ENCODE measurements at regions not wholly inside any gene's neighbourhood (a gene's known extent, or its start where the extent isn't known, plus 50 kb on each side); places are given as distances from the start of the nearest gene placed in this dataset.

DNA sequence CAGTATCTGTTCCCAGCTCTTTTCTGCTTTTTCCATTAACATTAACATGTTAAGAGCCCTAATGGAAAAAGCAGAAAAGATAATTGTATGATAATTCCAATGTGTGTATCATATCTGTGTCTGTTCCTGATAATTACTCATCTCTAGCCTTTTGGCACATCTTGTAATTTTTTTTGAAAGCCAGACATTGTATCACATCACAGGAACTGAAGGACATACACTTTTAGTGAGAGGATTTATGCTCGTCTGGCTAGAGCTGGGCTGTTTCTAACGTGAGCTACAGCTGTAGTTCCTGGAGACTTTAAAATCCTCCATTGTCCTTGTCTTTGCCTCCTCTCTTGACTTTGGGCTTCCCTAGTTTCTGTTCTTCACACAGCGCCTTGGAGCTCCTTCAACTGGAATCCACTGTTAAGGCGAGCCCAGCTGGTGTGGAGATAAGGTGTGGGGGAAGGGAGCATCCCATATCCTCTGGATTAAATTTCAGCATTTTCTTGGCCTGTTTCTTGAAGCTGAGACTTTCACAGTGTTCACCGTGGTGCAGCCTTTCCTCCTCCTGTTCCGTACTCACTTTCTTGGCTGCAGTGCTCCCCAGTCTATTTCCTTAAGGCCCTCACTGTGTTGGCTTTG lies 211.5 kb downstream of the GALR1 start:
- Mint-ChIP-seq H3K4me1 (no peaks in the 10 kb centered on the region), H3K36me3 (no peaks in the 10 kb centered on the region), H3K4me3 (no peak overlapping the region), H3K9me3 (no peaks in the 10 kb centered on the region), H3K27me3 (peaks cover 12% of the 10 kb centered on the region), H3K27ac (no peak overlapping the region)

GRCh38 chr18:77464917-77465316 lies 215.3 kb downstream of the GALR1 start:
- no peaks in the 10 kb centered on the region for H3K36me3 Mint-ChIP-seq
- no peak overlapping the region for H3K27ac Mint-ChIP-seq
- H3K4me1 Mint-ChIP-seq = no peaks in the 10 kb centered on the region
- no peak overlapping the region for H3K4me3 Mint-ChIP-seq
- no peaks in the 10 kb centered on the region for H3K9me3 Mint-ChIP-seq
- peaks cover 19% of the 10 kb centered on the region for H3K27me3 Mint-ChIP-seq

- Mint-ChIP-seq H3K36me3 (no peaks in the 10 kb centered on the region), H3K9me3 (no peaks in the 10 kb centered on the region), H3K4me1 (no peaks in the 10 kb centered on the region), H3K27me3 (peaks cover 22% of the 10 kb centered on the region), H3K4me3 (no peak overlapping the region), H3K27ac (peak overlapping the region; percentile 19)
These were observed 217.2 kb downstream of the GALR1 start for GRCh38 chr18:77466890-77467289.

DNA sequence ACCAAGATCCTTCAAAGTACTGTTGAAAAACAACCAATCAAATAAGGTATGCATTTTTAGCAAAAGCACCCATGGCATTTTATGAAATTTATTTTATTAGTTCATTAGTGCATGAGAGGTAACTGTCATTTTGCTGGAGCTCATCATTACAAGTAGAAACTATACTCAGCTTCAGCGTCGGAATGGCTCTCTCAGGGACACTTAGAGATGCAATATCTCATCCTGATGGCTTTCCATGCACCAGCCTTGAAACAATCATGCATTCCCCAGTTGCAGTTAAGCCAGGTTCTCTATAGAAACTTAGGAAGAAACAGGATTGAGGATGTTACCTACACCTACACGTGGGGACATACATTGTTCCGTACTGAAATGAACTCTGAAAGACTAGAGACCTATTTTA lies 219.5 kb downstream of the GALR1 start:
- Mint-ChIP-seq H3K36me3 (no peaks in the 10 kb centered on the region), H3K4me1 (no peaks in the 10 kb centered on the region), H3K27me3 (peaks cover 23% of the 10 kb centered on the region), H3K27ac (no peak overlapping the region), H3K4me3 (no peak overlapping the region), H3K9me3 (no peaks in the 10 kb centered on the region)

GRCh38 chr18:77470569-77471413 lies 221.1 kb downstream of the GALR1 start:
- H3K27me3 Mint-ChIP-seq = peaks cover 20% of the 10 kb centered on the region
- H3K4me3 Mint-ChIP-seq = no peak overlapping the region
- no peaks in the 10 kb centered on the region for H3K4me1 Mint-ChIP-seq
- H3K9me3 Mint-ChIP-seq = no peaks in the 10 kb centered on the region
- H3K36me3 Mint-ChIP-seq = no peaks in the 10 kb centered on the region
- no peak overlapping the region for H3K27ac Mint-ChIP-seq

- Mint-ChIP-seq H3K36me3 (no peaks in the 10 kb centered on the region), H3K27ac (no peak overlapping the region), H3K9me3 (no peaks in the 10 kb centered on the region), H3K4me1 (no peaks in the 10 kb centered on the region), H3K27me3 (peaks cover 21% of the 10 kb centered on the region), H3K4me3 (no peak overlapping the region)
These were observed 222.9 kb downstream of the GALR1 start for GRCh38 chr18:77472509-77472908.

DNA sequence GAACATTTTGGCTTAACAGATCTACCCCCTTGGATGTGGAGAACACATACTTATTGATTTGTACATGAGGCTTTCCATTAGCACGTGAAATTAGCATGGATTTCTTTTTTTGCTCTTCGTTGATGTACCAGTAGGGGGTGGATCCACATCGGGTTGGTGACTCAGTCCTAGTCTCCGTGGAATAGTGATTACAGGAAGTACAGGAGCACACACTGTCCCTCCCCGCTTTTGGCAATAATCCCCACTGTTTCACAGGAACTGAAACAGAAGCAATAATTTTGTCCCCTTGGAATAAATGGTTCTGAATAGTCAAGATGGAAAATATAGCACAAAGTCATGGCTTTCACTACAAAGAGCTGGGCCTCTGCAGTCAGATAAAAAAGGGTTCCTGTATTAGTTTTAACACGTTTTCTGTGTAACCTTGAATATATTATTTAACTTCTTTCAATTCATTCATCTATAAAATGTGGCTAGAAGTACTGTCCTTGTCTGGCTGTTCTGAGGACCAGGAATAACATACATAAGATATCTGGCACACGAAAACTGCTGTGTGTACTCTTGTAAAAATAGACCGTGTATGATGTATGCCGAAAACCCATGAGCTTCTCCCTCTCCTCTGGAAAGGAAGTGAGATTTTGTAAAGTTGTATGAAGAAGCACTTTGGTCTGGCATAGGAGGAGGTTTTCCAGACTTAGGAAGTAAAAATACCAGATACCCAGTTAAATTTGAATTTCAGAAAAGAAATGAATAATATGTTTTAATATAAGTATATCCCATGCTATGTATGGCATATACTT lies 229.2 kb downstream of the GALR1 start:
- Mint-ChIP-seq H3K27ac (no peak overlapping the region), H3K27me3 (peaks cover 14% of the 10 kb centered on the region), H3K9me3 (no peaks in the 10 kb centered on the region), H3K4me3 (no peak overlapping the region), H3K36me3 (no peaks in the 10 kb centered on the region), H3K4me1 (no peaks in the 10 kb centered on the region)

DNA sequence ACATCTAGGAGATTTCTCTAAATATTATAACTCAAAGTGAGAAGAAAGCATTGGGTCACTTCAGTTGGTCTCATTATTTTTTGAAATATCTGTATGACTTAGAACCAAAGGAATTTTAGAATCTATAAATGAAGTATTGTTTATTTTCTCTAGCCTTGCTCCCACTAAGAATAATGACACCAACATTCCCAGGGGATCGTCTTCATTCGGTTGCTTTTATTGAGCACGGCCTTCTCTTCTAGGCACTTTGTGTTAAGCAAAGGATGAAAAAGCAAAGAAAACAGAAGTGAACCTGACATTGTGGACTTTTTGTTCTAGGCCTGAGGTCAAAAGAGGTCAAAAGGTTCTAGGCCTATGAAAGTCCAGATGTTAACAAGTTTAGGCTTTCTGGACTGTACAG lies 231.9 kb downstream of the GALR1 start:
- Mint-ChIP-seq H3K27me3 (peaks cover 4% of the 10 kb centered on the region), H3K36me3 (no peaks in the 10 kb centered on the region), H3K4me1 (no peaks in the 10 kb centered on the region), H3K9me3 (no peaks in the 10 kb centered on the region), H3K4me3 (no peak overlapping the region), H3K27ac (no peak overlapping the region)

DNA sequence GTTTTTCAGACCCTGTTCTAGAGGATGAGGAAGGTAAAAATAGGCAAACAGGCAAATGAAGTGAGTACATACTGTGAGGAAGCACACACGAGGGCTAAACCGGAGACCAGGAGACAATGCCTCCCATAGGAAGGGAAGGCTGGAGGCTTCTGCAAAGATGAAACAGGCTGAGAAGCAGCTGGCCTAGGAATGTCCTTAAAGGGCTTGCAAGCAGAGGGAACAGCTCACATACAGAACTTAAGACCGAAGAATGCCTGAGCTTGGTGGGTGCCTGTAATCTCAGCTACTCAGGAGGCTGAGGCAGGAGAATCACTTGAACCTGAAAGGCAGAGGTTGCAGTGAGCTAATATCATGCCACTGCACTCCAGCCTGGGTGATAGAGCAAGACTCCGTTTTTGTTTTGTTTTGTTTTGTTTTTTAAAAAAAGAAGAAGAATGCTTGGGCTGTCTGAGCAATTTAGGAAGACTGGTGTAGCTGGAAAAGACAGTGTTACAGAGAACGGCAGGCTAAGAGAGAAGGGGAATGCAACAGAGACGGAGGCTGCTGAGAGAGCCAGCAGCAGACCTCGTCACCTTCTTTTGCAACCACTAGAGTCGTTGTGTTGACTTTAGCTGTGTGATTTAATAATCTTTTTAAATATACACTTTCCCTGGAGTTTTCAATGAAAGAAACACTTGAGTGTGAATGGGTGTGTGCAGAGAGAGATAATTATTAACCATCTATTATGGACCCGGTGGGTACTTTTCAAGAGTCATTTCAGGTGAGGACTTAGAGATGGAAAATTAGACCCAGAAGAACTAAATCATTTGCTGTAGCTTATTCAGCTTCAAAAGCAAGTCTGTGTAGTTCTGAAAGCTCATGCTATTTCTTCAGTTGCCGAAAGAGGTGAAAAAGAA lies 232.8 kb downstream of the GALR1 start:
- Mint-ChIP-seq H3K9me3 (no peaks in the 10 kb centered on the region), H3K36me3 (no peaks in the 10 kb centered on the region), H3K4me1 (no peaks in the 10 kb centered on the region), H3K27me3 (peaks cover 4% of the 10 kb centered on the region), H3K4me3 (no peak overlapping the region), H3K27ac (no peak overlapping the region)

DNA sequence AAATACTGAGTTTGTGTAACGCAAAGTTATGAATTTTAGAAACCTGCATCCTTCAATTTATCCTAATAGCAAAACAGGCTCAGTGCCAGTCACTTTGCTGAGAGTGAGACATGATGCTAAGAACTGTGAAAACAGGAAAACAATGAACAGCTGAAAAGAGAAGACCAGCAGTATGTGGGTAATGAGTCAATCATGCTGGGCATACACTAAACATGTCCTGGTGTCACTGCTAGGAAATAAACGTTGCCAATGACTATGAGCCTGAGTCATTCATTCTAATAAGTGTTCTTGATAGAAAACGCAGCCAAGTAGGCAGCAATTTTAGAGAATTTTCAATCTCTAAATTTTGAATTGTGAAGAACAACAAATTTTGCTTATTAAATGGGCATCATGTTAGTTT lies 237.3 kb downstream of the GALR1 start:
- Mint-ChIP-seq H3K27me3 (peaks cover 9% of the 10 kb centered on the region), H3K27ac (no peak overlapping the region), H3K9me3 (no peaks in the 10 kb centered on the region)

GRCh38 chr18:77487951-77488740 lies 238.5 kb downstream of the GALR1 start:
- Mint-ChIP-seq H3K27me3 (peaks cover 6% of the 10 kb centered on the region), H3K27ac (no peak overlapping the region), H3K4me3 (no peak overlapping the region), H3K9me3 (no peaks in the 10 kb centered on the region), H3K36me3 (no peaks in the 10 kb centered on the region), H3K4me1 (no peaks in the 10 kb centered on the region)

More for the DNA sequence above, 237.3 kb downstream of the GALR1 start:
- Mint-ChIP-seq H3K4me1 (no peaks in the 10 kb centered on the region), H3K4me3 (no peak overlapping the region), H3K36me3 (no peaks in the 10 kb centered on the region)

GRCh38 chr18:77495079-77495478 lies 245.4 kb downstream of the GALR1 start:
- Mint-ChIP-seq H3K27me3 (peaks cover 6% of the 10 kb centered on the region), H3K36me3 (no peaks in the 10 kb centered on the region), H3K9me3 (no peaks in the 10 kb centered on the region), H3K4me1 (peaks cover 3% of the 10 kb centered on the region), H3K4me3 (no peak overlapping the region), H3K27ac (no peak overlapping the region)

GRCh38 chr18:77495982-77496690 lies 246.5 kb downstream of the GALR1 start:
- peaks cover 6% of the 10 kb centered on the region for H3K27me3 Mint-ChIP-seq
- H3K27ac Mint-ChIP-seq = no peak overlapping the region
- H3K9me3 Mint-ChIP-seq = no peaks in the 10 kb centered on the region
- no peaks in the 10 kb centered on the region for H3K36me3 Mint-ChIP-seq
- peaks cover 3% of the 10 kb centered on the region for H3K4me1 Mint-ChIP-seq
- no peak overlapping the region for H3K4me3 Mint-ChIP-seq

DNA sequence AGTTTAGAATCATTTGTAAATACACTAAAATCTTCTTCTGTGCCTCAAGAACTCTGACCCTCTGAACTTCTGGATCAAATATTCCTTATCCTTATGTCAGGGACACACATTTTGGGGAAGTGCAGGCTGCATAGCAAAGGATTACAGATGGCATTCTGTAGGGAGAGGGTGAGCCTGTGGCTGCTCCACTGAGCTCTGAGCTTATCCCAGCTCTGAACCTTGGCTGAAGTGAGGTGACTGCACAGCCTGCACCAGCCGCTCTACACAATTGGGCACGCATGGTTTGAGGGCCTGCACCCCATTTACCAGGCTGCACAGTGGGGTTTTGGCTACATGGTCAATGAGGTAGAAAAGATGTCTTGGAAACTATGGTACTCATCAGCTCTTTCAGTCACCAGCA lies 251.6 kb downstream of the GALR1 start:
- no peaks in the 10 kb centered on the region for H3K36me3 Mint-ChIP-seq
- H3K27me3 Mint-ChIP-seq = peaks cover 4% of the 10 kb centered on the region
- peaks cover 3% of the 10 kb centered on the region for H3K4me1 Mint-ChIP-seq
- no peak overlapping the region for H3K4me3 Mint-ChIP-seq
- H3K9me3 Mint-ChIP-seq = no peaks in the 10 kb centered on the region
- H3K27ac Mint-ChIP-seq = no peak overlapping the region

Data from activated naive CD4-positive, alpha-beta T cell treated with anti-CD3 and anti-CD28 coated beads, Interleukin-2, amount 50 U/mL, for 24 hours (primary cell).